ENCODE measurements at regions not wholly inside any gene's neighbourhood (a gene's known extent, or its start where the extent isn't known, plus 50 kb on each side); places are given as distances from the start of the nearest gene placed in this dataset.

- Histone ChIP-seq H3K4me3 (ENCODE audit: low read length) (no peak overlapping the region), H3K4me1 (ENCODE audit: insufficient read depth, low read length) (no peaks in the 10 kb centered on the region), H3K27ac (ENCODE audit: low read depth in 1 of 2, low read length in 2 of 2) (no peak overlapping the region), H3K27me3 (ENCODE audit: control insufficient read depth in 1 of 2, insufficient read depth in 2 of 2, low read length in 2 of 2) (no peaks in the 10 kb centered on the region), H3K36me3 (ENCODE audit: insufficient read depth, low read length) (no peaks in the 10 kb centered on the region), H3K9me3 (ENCODE audit: control insufficient read depth in 1 of 2, insufficient read depth in 1 of 2, low read length in 2 of 2) (no peaks in the 10 kb centered on the region)
- TF ChIP-seq, protein P1, sequence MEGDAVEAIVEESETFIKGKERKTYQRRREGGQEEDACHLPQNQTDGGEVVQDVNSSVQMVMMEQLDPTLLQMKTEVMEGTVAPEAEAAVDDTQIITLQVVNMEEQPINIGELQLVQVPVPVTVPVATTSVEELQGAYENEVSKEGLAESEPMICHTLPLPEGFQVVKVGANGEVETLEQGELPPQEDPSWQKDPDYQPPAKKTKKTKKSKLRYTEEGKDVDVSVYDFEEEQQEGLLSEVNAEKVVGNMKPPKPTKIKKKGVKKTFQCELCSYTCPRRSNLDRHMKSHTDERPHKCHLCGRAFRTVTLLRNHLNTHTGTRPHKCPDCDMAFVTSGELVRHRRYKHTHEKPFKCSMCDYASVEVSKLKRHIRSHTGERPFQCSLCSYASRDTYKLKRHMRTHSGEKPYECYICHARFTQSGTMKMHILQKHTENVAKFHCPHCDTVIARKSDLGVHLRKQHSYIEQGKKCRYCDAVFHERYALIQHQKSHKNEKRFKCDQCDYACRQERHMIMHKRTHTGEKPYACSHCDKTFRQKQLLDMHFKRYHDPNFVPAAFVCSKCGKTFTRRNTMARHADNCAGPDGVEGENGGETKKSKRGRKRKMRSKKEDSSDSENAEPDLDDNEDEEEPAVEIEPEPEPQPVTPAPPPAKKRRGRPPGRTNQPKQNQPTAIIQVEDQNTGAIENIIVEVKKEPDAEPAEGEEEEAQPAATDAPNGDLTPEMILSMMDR (IDR thresholded peaks at IDR 0.05): no peak
- Mint-ChIP-seq H3K27ac (no peak overlapping the region), H3K27me3 (no peaks in the 10 kb centered on the region), H3K9me3 (peaks cover 2% of the 10 kb centered on the region), H3K4me1 (ENCODE audit: low read depth) (no peaks in the 10 kb centered on the region), H3K36me3 (ENCODE audit: low read depth) (no peaks in the 10 kb centered on the region), H3K4me3 (no peak overlapping the region)
- no peak for DNase-seq
- intact Hi-C loops (cut with DNase I, micrococcal nuclease): no loop called here
- ATAC-seq (ENCODE audit: poor library complexity): no peak
- POLR2A ChIA-PET: no interaction called here
- CTCF ChIA-PET: no interaction called here
Observed at GRCh38 chr20:11429168-11429567, 488.5 kb upstream of the BTBD3 start.

GRCh38 chr20:11429889-11430519, 487.7 kb upstream of the BTBD3 start:
- no peaks in the 10 kb centered on the region for H3K27me3 Mint-ChIP-seq
- POLR2A ChIA-PET: no interaction called here
- no peaks in the 10 kb centered on the region for H3K4me1 Mint-ChIP-seq (ENCODE audit: low read depth)
- H3K9me3 Mint-ChIP-seq: peaks cover 11% of the 10 kb centered on the region
- H3K4me3 Mint-ChIP-seq: no peak overlapping the region
- Histone ChIP-seq H3K27ac (ENCODE audit: low read depth in 1 of 2, low read length in 2 of 2) (no peak overlapping the region), H3K9me3 (ENCODE audit: control insufficient read depth in 1 of 2, insufficient read depth in 1 of 2, low read length in 2 of 2) (no peaks in the 10 kb centered on the region), H3K27me3 (ENCODE audit: control insufficient read depth in 1 of 2, insufficient read depth in 2 of 2, low read length in 2 of 2) (no peaks in the 10 kb centered on the region), H3K4me1 (ENCODE audit: insufficient read depth, low read length) (no peaks in the 10 kb centered on the region), H3K4me3 (ENCODE audit: low read length) (no peak overlapping the region), H3K36me3 (ENCODE audit: insufficient read depth, low read length) (no peaks in the 10 kb centered on the region)
- intact Hi-C loops (cut with DNase I, micrococcal nuclease): no loop called here
- ATAC-seq (ENCODE audit: poor library complexity) (no peak), DNase-seq (no peak)
- no peaks in the 10 kb centered on the region for H3K36me3 Mint-ChIP-seq (ENCODE audit: low read depth)
- TF ChIP-seq, protein P1 (IDR thresholded peaks at IDR 0.05): no peak
- H3K27ac Mint-ChIP-seq: no peak overlapping the region
- CTCF ChIA-PET: no interaction called here

GRCh38 chr20:11430652-11431051, 487.0 kb upstream of the BTBD3 start:
- H3K27me3 Mint-ChIP-seq: no peaks in the 10 kb centered on the region
- Histone ChIP-seq H3K4me3 (ENCODE audit: low read length) (no peak overlapping the region), H3K27me3 (ENCODE audit: control insufficient read depth in 1 of 2, insufficient read depth in 2 of 2, low read length in 2 of 2) (no peaks in the 10 kb centered on the region), H3K9me3 (ENCODE audit: control insufficient read depth in 1 of 2, insufficient read depth in 1 of 2, low read length in 2 of 2) (peaks cover 0 to 1% of the 10 kb centered on the region in 2 experiments), H3K4me1 (ENCODE audit: insufficient read depth, low read length) (no peaks in the 10 kb centered on the region), H3K27ac (ENCODE audit: low read depth in 1 of 2, low read length in 2 of 2) (no peak overlapping the region), H3K36me3 (ENCODE audit: insufficient read depth, low read length) (no peaks in the 10 kb centered on the region)
- no peak for ATAC-seq (ENCODE audit: poor library complexity)
- intact Hi-C loops (cut with DNase I, micrococcal nuclease): no loop called here
- ChIA-PET CTCF (no interaction called here), POLR2A (no interaction called here)
- no peak overlapping the region for H3K4me3 Mint-ChIP-seq
- H3K27ac Mint-ChIP-seq: no peak overlapping the region
- peaks cover 14% of the 10 kb centered on the region for H3K9me3 Mint-ChIP-seq
- H3K4me1 Mint-ChIP-seq (ENCODE audit: low read depth): no peaks in the 10 kb centered on the region
- no peaks in the 10 kb centered on the region for H3K36me3 Mint-ChIP-seq (ENCODE audit: low read depth)
- TF ChIP-seq, protein P1 (IDR thresholded peaks at IDR 0.05): no peak
- DNase-seq: no peak

All from CD4-positive, alpha-beta T cell (primary cell).